ENCODE measurements at regions not wholly inside any gene's neighbourhood (a gene's known extent, or its start where the extent isn't known, plus 50 kb on each side); places are given as distances from the start of the nearest gene placed in this dataset.

GRCh38 chr5:8720506-8720905 lies 825.4 kb downstream of the SEMA5A start:
- Histone ChIP-seq H3K79me2 (replicated peaks; ENCODE audit: insufficient read depth, low read length) (no peaks in the 10 kb centered on the region), H4K20me1 (ENCODE audit: insufficient read depth) (no peaks in the 10 kb centered on the region), H3F3A (ENCODE audit: insufficient read depth, low read length, poor library complexity, severe bottlenecking) (no peaks in the 10 kb centered on the region), H3K4me2 (ENCODE audit: low read length) (no peak overlapping the region), H3K4me3 (ENCODE audit: low read length) (no peak overlapping the region), H3K9ac (ENCODE audit: low read length) (no peak overlapping the region), H2AFZ (ENCODE audit: low read depth, low read length) (no peak overlapping the region), H3K9me3 (ENCODE audit: low read length) (no peaks in the 10 kb centered on the region), H3K36me3 (ENCODE audit: insufficient read depth, low read length) (no peaks in the 10 kb centered on the region), H3K9me2 (ENCODE audit: insufficient read depth, low read length) (no peaks in the 10 kb centered on the region), H3K27me3 (ENCODE audit: insufficient read depth, low read depth, low read length) (no peaks in the 10 kb centered on the region), H3K27ac (ENCODE audit: low read length) (no peak overlapping the region)
- TF ChIP-seq POLR2AphosphoS5 (IDR thresholded peaks at IDR 0.05): no peak
- no peak for TF ChIP-seq EZH2 (IDR thresholded peaks at IDR 0.05; ENCODE audit: borderline replicate concordance, insufficient read depth, low read length, poor library complexity, severe bottlenecking)
- TF ChIP-seq, protein P1, sequence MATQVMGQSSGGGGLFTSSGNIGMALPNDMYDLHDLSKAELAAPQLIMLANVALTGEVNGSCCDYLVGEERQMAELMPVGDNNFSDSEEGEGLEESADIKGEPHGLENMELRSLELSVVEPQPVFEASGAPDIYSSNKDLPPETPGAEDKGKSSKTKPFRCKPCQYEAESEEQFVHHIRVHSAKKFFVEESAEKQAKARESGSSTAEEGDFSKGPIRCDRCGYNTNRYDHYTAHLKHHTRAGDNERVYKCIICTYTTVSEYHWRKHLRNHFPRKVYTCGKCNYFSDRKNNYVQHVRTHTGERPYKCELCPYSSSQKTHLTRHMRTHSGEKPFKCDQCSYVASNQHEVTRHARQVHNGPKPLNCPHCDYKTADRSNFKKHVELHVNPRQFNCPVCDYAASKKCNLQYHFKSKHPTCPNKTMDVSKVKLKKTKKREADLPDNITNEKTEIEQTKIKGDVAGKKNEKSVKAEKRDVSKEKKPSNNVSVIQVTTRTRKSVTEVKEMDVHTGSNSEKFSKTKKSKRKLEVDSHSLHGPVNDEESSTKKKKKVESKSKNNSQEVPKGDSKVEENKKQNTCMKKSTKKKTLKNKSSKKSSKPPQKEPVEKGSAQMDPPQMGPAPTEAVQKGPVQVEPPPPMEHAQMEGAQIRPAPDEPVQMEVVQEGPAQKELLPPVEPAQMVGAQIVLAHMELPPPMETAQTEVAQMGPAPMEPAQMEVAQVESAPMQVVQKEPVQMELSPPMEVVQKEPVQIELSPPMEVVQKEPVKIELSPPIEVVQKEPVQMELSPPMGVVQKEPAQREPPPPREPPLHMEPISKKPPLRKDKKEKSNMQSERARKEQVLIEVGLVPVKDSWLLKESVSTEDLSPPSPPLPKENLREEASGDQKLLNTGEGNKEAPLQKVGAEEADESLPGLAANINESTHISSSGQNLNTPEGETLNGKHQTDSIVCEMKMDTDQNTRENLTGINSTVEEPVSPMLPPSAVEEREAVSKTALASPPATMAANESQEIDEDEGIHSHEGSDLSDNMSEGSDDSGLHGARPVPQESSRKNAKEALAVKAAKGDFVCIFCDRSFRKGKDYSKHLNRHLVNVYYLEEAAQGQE (IDR thresholded peaks at IDR 0.05; ENCODE audit: borderline replicate concordance): no peak
- no peak for TF ChIP-seq RAD21 (conservative IDR thresholded peaks at IDR 0.05)
- TF ChIP-seq, protein P2, sequence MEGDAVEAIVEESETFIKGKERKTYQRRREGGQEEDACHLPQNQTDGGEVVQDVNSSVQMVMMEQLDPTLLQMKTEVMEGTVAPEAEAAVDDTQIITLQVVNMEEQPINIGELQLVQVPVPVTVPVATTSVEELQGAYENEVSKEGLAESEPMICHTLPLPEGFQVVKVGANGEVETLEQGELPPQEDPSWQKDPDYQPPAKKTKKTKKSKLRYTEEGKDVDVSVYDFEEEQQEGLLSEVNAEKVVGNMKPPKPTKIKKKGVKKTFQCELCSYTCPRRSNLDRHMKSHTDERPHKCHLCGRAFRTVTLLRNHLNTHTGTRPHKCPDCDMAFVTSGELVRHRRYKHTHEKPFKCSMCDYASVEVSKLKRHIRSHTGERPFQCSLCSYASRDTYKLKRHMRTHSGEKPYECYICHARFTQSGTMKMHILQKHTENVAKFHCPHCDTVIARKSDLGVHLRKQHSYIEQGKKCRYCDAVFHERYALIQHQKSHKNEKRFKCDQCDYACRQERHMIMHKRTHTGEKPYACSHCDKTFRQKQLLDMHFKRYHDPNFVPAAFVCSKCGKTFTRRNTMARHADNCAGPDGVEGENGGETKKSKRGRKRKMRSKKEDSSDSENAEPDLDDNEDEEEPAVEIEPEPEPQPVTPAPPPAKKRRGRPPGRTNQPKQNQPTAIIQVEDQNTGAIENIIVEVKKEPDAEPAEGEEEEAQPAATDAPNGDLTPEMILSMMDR (IDR thresholded peaks at IDR 0.05; ENCODE audit: poor library complexity, severe bottlenecking): no peak
- no peak for TF ChIP-seq TAF1 (IDR thresholded peaks at IDR 0.05; ENCODE audit: low read depth)
- no peak for TF ChIP-seq EP300 (conservative IDR thresholded peaks at IDR 0.05; ENCODE audit: poor library complexity, severe bottlenecking)
- no peak for TF ChIP-seq MXI1 (conservative IDR thresholded peaks at IDR 0.05; ENCODE audit: poor library complexity, severe bottlenecking)
- no peak for TF ChIP-seq SMC3 (conservative IDR thresholded peaks at IDR 0.05; ENCODE audit: poor library complexity)

- no peak for TF ChIP-seq EZH2 (IDR thresholded peaks at IDR 0.05; ENCODE audit: borderline replicate concordance, insufficient read depth, low read length, poor library complexity, severe bottlenecking)
- no peak for TF ChIP-seq SMC3 (conservative IDR thresholded peaks at IDR 0.05; ENCODE audit: poor library complexity)
- TF ChIP-seq POLR2AphosphoS5 (IDR thresholded peaks at IDR 0.05): no peak
- no peak for TF ChIP-seq TAF1 (IDR thresholded peaks at IDR 0.05; ENCODE audit: low read depth)
- no peak for TF ChIP-seq RAD21 (conservative IDR thresholded peaks at IDR 0.05)
- TF ChIP-seq, protein P2 (IDR thresholded peaks at IDR 0.05; ENCODE audit: poor library complexity, severe bottlenecking): no peak
- TF ChIP-seq EP300 (conservative IDR thresholded peaks at IDR 0.05; ENCODE audit: poor library complexity, severe bottlenecking): no peak
- TF ChIP-seq MXI1 (conservative IDR thresholded peaks at IDR 0.05; ENCODE audit: poor library complexity, severe bottlenecking): no peak
- Histone ChIP-seq H3F3A (ENCODE audit: insufficient read depth, low read length, poor library complexity, severe bottlenecking) (no peaks in the 10 kb centered on the region), H3K9me2 (ENCODE audit: insufficient read depth, low read length) (no peaks in the 10 kb centered on the region), H3K4me2 (ENCODE audit: low read length) (no peak overlapping the region), H4K20me1 (ENCODE audit: insufficient read depth) (no peaks in the 10 kb centered on the region), H3K79me2 (replicated peaks; ENCODE audit: insufficient read depth, low read length) (no peaks in the 10 kb centered on the region), H3K4me3 (ENCODE audit: low read length) (no peak overlapping the region), H3K27ac (ENCODE audit: low read length) (no peak overlapping the region), H3K27me3 (ENCODE audit: insufficient read depth, low read depth, low read length) (no peaks in the 10 kb centered on the region), H2AFZ (ENCODE audit: low read depth, low read length) (no peak overlapping the region), H3K9ac (ENCODE audit: low read length) (no peak overlapping the region), H3K36me3 (ENCODE audit: insufficient read depth, low read length) (no peaks in the 10 kb centered on the region), H3K9me3 (ENCODE audit: low read length) (no peaks in the 10 kb centered on the region)
These were observed 824.3 kb downstream of the SEMA5A start for GRCh38 chr5:8721536-8721935.

Measured in neural cell (in vitro differentiated cells).